H1 (cell line): ENCODE measurements at regions not wholly inside any gene's neighbourhood (a gene's known extent, or its start where the extent isn't known, plus 50 kb on each side); places are given as distances from the start of the nearest gene placed in this dataset.

Experiments used
- CBX8 ChIP-seq: fragments of 300-800, 300-1000 bp; sonication (generic); IDR thresholded peaks from 2 replicates; pipeline ENCODE4 v1.7.1; 2016; ENCODE audit warnings: low read depth, low read length, borderline replicate concordance
- CHD7 ChIP-seq: fragments of 300-600 bp; sonication (generic); IDR thresholded peaks from 2 replicates; pipeline ENCODE4 v1.7.1; 2012; ENCODE audit warnings: low read length, moderate library complexity, mild to moderate bottlenecking, inconsistent platforms; ENCODE audit not compliant: insufficient replicate concordance
- KDM1A ChIP-seq: fragments of 200-600, 300-600 bp; sonication (generic); IDR thresholded peaks from 2 replicates; pipeline ENCODE4 v1.7.1; 2016; ENCODE audit warnings: mild to moderate bottlenecking, low read length, borderline replicate concordance
- NANOG ChIP-seq: IDR thresholded peaks from 2 replicates; pipeline ENCODE4 v1.6.1; 2011; ENCODE audit warnings: low read length, low read depth, mild to moderate bottlenecking, inconsistent platforms; ENCODE audit not compliant: insufficient read depth, poor library complexity, severe bottlenecking
- RAD21 ChIP-seq, 2 experiments: IDR thresholded peaks in 1 of 2; conservative IDR thresholded peaks in 1 of 2; 2 replicates each; pipeline ENCODE4 v1.6.1; 2011; ENCODE audit warnings: low read depth in 2 of 2, low read length in 2 of 2, improper control_type of control experiment in 1 of 2, inconsistent platforms in 1 of 2, mild to moderate bottlenecking in 1 of 2, moderate library complexity in 1 of 2
- SIRT6 ChIP-seq: IDR thresholded peaks from one replicate; pipeline ENCODE4 v1.7.1; 2012; ENCODE audit warnings: low read length, inconsistent platforms
- SRF ChIP-seq: IDR thresholded peaks from 2 replicates; pipeline ENCODE4 v1.6.1; 2011; ENCODE audit warnings: mild to moderate bottlenecking, low read depth, low read length, moderate library complexity
- TAF1 ChIP-seq: IDR thresholded peaks from 2 replicates; pipeline ENCODE4 v1.6.1; 2011; ENCODE audit warnings: mild to moderate bottlenecking, low read depth, low read length
- TCF12 ChIP-seq: IDR thresholded peaks from 2 replicates; pipeline ENCODE4 v1.6.1; 2011; ENCODE audit warnings: low read depth, mild to moderate bottlenecking, low read length
- ZNF274 ChIP-seq: IDR thresholded peaks from 2 replicates; pipeline ENCODE4 v1.7.0; 2012; ENCODE audit warnings: low read length, borderline replicate concordance; ENCODE audit errors: extremely low read depth

GRCh38 chr11:121842192-121842585 is 273.8 kb downstream of the BLID start (continued):
- TF ChIP-seq CHD7, result no peak
- TF ChIP-seq SRF, result no peak
- no peak for TF ChIP-seq NANOG
- no peak for TF ChIP-seq ZNF274
- TF ChIP-seq KDM1A, result no peak
- no peak for TF ChIP-seq TAF1
- no peak for TF ChIP-seq SIRT6
- no peak for TF ChIP-seq CBX8
- no peak for TF ChIP-seq TCF12
- TF ChIP-seq RAD21 (IDR thresholded peaks at IDR 0.05 in 1 of 2, conservative IDR thresholded peaks at IDR 0.05 in 1 of 2; ENCODE audit: low read depth in 2 of 2, low read length in 2 of 2), result no peak
- TF ChIP-seq, all 59 proteins: peak for 0
